PC-9 (cell line): ENCODE measurements at regions not wholly inside any gene's neighbourhood (a gene's known extent, or its start where the extent isn't known, plus 50 kb on each side); places are given as distances from the start of the nearest gene placed in this dataset.

Experiments used
- BruUV-seq: library from RNA; stranded (reverse); fragments of 400-500 nt; replicated peaks from 2 replicates; lab custom pipeline; 2021; lab: Mats Ljungman, UMichigan
- CTCF ChIA-PET: fragments of 300-600 bp; sonication (Branson Sonifier 250); formaldehyde crosslinking; loops from one replicate; lab custom pipeline; 2022; ENCODE audit warnings: antibody characterized with exemption; lab: Charles Lee
- POLR2A ChIA-PET: fragments of 300-600 bp; sonication (Branson Sonifier 250); formaldehyde crosslinking; loops from one replicate; lab custom pipeline; 2022; ENCODE audit warnings: antibody characterized with exemption; ENCODE audit not compliant: unreplicated experiment; lab: Charles Lee
- DNase-seq, 2 experiments: peaks; one replicate each; pipeline versions ENCODE4 v3.0.0 to v3.0.0-alpha.2; 2015 to 2022; ENCODE audit warnings: mixed read lengths in 1 of 2
- H2AFZ ChIP-seq: fragments of 200-600 bp; sonication (generic); 2 replicates; pipeline ENCODE4 v1.8.1; 2017; ENCODE audit warnings: antibody characterized with exemption
- H3F3A ChIP-seq: fragments of 200-600 bp; sonication (generic); 2 replicates; pipeline ENCODE4 v1.8.1; 2017; ENCODE audit warnings: antibody characterized with exemption, mild to moderate bottlenecking, low read depth; ENCODE audit not compliant: insufficient read depth
- H3K27ac ChIP-seq: fragments of 200-600 bp; sonication (generic); 2 replicates; pipeline ENCODE4 v1.6.1; 2016; ENCODE audit warnings: mixed run types
- H3K27me3 ChIP-seq: fragments of 200-600 bp; sonication (generic); 2 replicates; pipeline ENCODE4 v1.6.1; 2016; ENCODE audit warnings: low read depth, mixed run types; ENCODE audit not compliant: insufficient read depth
- H3K36me3 ChIP-seq: fragments of 200-600 bp; sonication (generic); 2 replicates; pipeline ENCODE4 v1.6.1; 2016; ENCODE audit warnings: low read depth, mixed run types
- H3K4me1 ChIP-seq: fragments of 200-600 bp; sonication (generic); replicated peaks from 2 replicates; pipeline ENCODE4 v1.6.1; 2016; ENCODE audit warnings: mixed run types; ENCODE audit not compliant: insufficient read depth
- H3K4me2 ChIP-seq: fragments of 200-600 bp; sonication (generic); 2 replicates; pipeline ENCODE4 v1.6.1; 2017; ENCODE audit warnings: mixed run types
- H3K4me3 ChIP-seq: fragments of 200-600 bp; sonication (generic); 2 replicates; pipeline ENCODE4 v1.6.1; 2016; ENCODE audit warnings: mixed run types
- H3K79me2 ChIP-seq: fragments of 200-600 bp; sonication (generic); 2 replicates; pipeline ENCODE4 v1.6.1; 2017; ENCODE audit warnings: low read depth, mixed run types
- H3K9me2 ChIP-seq: fragments of 200-600 bp; sonication (generic); 2 replicates; pipeline ENCODE4 v1.8.1; 2017; ENCODE audit warnings: mild to moderate bottlenecking; ENCODE audit not compliant: insufficient read depth
- H3K9me3 ChIP-seq: fragments of 200-600 bp; sonication (generic); 2 replicates; pipeline ENCODE4 v1.8.1; 2016; ENCODE audit warnings: low read depth; ENCODE audit not compliant: insufficient read depth
- H4K20me1 ChIP-seq: fragments of 200-600 bp; sonication (generic); 2 replicates; pipeline ENCODE4 v1.8.1; 2017; ENCODE audit not compliant: insufficient read depth
- EZH2 ChIP-seq: fragments of 200-600 bp; sonication (generic); IDR thresholded peaks from 2 replicates; pipeline ENCODE4 v1.8.0; 2017; ENCODE audit warnings: antibody characterized with exemption, low read depth
- intact Hi-C: fragments of 100-400 bp; cut with micrococcal nuclease; formaldehyde crosslinking; loops from one replicate; pipeline ENCODE4 v1.10.0; 2022; ENCODE audit not compliant: unreplicated experiment
- TF ChIP-seq, protein P1 (sequence below): fragments of 200-600 bp; sonication (generic); conservative IDR thresholded peaks from 2 replicates; pipeline ENCODE4 v1.6.1; 2017; ENCODE audit warnings: mixed run types, antibody characterized with exemption, mild to moderate bottlenecking, moderate library complexity

- Histone ChIP-seq H3K27me3 (no peaks in the 10 kb centered on the region), H3K4me1 (peaks cover 4% of the 10 kb centered on the region), H3K9me3 (no peaks in the 10 kb centered on the region), H2AFZ (no peak overlapping the region), H4K20me1 (no peaks in the 10 kb centered on the region), H3K9me2 (no peaks in the 10 kb centered on the region), H3K4me2 (no peak overlapping the region), H3K36me3 (no peaks in the 10 kb centered on the region), H3K4me3 (no peak overlapping the region), H3K79me2 (no peaks in the 10 kb centered on the region), H3F3A (no peaks in the 10 kb centered on the region), H3K27ac (no peak overlapping the region)
- DNase-seq, result no peak
- no peak for TF ChIP-seq EZH2
- TF ChIP-seq, protein P1, sequence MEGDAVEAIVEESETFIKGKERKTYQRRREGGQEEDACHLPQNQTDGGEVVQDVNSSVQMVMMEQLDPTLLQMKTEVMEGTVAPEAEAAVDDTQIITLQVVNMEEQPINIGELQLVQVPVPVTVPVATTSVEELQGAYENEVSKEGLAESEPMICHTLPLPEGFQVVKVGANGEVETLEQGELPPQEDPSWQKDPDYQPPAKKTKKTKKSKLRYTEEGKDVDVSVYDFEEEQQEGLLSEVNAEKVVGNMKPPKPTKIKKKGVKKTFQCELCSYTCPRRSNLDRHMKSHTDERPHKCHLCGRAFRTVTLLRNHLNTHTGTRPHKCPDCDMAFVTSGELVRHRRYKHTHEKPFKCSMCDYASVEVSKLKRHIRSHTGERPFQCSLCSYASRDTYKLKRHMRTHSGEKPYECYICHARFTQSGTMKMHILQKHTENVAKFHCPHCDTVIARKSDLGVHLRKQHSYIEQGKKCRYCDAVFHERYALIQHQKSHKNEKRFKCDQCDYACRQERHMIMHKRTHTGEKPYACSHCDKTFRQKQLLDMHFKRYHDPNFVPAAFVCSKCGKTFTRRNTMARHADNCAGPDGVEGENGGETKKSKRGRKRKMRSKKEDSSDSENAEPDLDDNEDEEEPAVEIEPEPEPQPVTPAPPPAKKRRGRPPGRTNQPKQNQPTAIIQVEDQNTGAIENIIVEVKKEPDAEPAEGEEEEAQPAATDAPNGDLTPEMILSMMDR, result no peak
- CTCF ChIA-PET, result no interaction called here
- intact Hi-C loops, result no loop called here
- no TSS peak for BruUV-seq
- POLR2A ChIA-PET, result interaction anchor here (0.6 kb wide), 1 partner anchor 109 kb away, joined by 9 read pairs; no protein-coding TSS in a partner anchor
Observed at GRCh38 chr5:154112255-154112654, 73.5 kb downstream of the MFAP3 start.

- Histone ChIP-seq H2AFZ (no peak overlapping the region), H3K27ac (no peak overlapping the region), H3K9me2 (no peaks in the 10 kb centered on the region), H4K20me1 (no peaks in the 10 kb centered on the region), H3K4me1 (peaks cover 27% of the 10 kb centered on the region), H3F3A (no peaks in the 10 kb centered on the region), H3K27me3 (no peaks in the 10 kb centered on the region), H3K36me3 (no peaks in the 10 kb centered on the region), H3K79me2 (no peaks in the 10 kb centered on the region), H3K4me3 (no peak overlapping the region), H3K9me3 (no peaks in the 10 kb centered on the region), H3K4me2 (no peak overlapping the region)
- CTCF ChIA-PET, result no interaction called here
- POLR2A ChIA-PET, result no interaction called here
- DNase-seq, result no peak
- intact Hi-C loops, result no loop called here
- BruUV-seq, result no TSS peak
- TF ChIP-seq EZH2, result no peak
- TF ChIP-seq, protein P1, result no peak
Observed at GRCh38 chr5:154115291-154115690, 75.2 kb upstream of the GALNT10 start.

- Histone ChIP-seq H3F3A (no peaks in the 10 kb centered on the region), H3K36me3 (no peaks in the 10 kb centered on the region), H3K27ac (no peak overlapping the region), H4K20me1 (no peaks in the 10 kb centered on the region), H3K79me2 (no peaks in the 10 kb centered on the region), H2AFZ (no peak overlapping the region), H3K27me3 (no peaks in the 10 kb centered on the region), H3K9me3 (no peaks in the 10 kb centered on the region), H3K9me2 (no peaks in the 10 kb centered on the region), H3K4me3 (no peak overlapping the region), H3K4me2 (peak overlapping the region; percentile 29), H3K4me1 (peaks cover 27% of the 10 kb centered on the region)
- intact Hi-C loops, result no loop called here
- POLR2A ChIA-PET, result no interaction called here
- no TSS peak for BruUV-seq
- DNase-seq, result peak; percentile 34 to 65
- TF ChIP-seq EZH2, result no peak
- TF ChIP-seq, protein P1, result no peak
- CTCF ChIA-PET, result no interaction called here
Observed at GRCh38 chr5:154117050-154117449, 73.5 kb upstream of the GALNT10 start.
